HG02798 (cell line): ENCODE measurements at regions not wholly inside any gene's neighbourhood (a gene's known extent, or its start where the extent isn't known, plus 50 kb on each side); places are given as distances from the start of the nearest gene placed in this dataset.

ENCODE experiments used
- ATAC-seq: cut with Tn5 transposase; IDR thresholded peaks from one replicate; pipeline ENCODE4 v1.9.1; 2021; ENCODE audit warnings: mild to moderate bottlenecking; ENCODE audit not compliant: unreplicated experiment, poor library complexity

- ATAC-seq, result no peak
Observed at GRCh38 chr10:3946234-3947229, 161.5 kb upstream of the KLF6 start.

- ATAC-seq, result no peak
Observed at GRCh38 chr10:3945026-3945425, 160.0 kb upstream of the KLF6 start.

DNA sequence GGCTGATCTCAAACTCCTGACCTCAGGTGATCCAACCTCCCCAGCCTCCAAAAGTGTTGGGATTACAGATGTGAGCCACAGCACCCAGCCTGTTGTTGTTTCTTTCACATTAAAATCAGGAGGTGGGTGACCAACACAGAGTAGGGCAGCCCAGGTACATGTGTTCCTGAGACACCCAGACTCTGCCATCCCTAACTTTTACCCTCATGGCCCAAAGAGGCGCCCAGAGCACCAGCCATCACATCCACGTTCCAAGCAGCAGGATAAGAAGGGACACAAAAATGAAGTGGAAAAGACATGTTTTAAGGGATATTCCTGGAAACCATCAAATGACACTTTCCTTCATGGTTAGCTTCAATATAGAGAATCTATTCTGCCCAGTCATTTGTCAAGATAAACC, 159.6 kb upstream of the KLF6 start:
- no peak for ATAC-seq

DNA sequence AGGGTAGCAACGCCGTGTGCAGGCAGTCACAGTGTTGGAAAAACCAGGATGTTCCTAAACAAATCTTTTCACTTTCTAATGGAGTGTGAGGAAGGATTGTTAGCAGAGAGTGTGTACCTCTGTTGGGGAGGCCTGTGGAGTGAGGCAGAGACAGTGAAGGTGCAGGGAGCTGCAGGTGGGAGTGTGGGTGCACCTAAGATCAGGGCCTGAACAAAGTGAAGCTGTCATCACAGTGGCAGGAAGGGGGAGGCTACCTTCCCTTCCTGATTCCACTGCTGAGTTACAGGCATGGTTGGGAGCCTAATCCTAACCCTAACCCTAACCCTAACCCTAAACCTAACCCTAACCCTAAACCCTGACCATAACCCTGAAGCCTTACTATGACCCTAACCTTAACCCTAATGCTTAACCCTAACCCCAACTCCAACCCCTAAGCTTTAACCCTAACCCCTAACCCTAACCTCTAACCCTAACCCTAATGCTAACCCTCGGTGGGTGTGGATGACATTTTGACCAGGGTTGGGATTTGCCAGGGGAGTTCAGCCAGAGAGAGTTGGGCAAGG, 158.8 kb upstream of the KLF6 start:
- ATAC-seq, result no peak

DNA sequence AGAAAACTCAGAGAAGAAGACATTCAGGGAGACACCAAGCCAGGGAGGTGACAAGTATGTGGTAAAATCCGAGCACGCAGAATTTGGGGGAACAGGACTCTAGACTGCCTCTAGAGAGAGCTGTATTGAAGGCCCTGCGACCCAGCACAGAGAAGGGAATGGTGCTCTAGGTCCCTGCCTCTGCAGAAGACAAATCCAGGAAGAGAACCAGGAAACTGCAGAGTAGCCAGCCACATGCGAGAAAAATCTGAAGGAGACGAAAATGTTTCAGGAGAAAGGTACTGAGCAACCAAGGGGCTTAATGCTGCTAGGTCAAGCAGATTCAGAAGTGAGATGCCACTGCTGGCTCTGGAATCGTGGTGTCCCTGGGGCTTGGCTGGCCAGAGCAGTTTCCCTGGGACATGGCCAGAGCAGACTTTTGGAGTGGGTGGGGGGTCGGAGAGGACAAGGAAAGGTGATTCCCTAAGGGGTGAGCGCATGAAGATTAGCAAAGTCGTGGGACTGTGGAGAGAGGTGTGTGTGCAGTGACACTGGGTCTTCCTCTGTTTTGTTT, 158.0 kb upstream of the KLF6 start:
- no peak for ATAC-seq

DNA sequence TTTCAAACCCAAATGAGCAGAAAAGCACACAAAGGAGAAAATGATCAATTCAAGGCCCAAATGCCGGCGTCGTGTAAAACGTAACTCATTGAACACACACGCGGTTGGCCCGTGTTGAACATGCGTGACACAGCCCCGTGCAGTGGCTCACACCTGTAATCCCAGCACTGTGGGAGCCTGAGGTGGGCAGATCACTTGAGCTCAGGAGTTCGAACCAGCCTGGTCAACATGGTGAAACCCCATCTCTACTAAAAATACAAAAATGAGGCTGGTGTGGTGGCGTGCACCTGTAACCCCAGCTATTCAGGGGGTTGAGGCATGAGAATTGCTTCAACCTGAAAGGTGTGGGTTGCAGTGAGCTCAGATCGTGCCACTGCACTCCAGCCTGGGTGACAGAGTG, 156.7 kb upstream of the KLF6 start:
- no peak for ATAC-seq

DNA sequence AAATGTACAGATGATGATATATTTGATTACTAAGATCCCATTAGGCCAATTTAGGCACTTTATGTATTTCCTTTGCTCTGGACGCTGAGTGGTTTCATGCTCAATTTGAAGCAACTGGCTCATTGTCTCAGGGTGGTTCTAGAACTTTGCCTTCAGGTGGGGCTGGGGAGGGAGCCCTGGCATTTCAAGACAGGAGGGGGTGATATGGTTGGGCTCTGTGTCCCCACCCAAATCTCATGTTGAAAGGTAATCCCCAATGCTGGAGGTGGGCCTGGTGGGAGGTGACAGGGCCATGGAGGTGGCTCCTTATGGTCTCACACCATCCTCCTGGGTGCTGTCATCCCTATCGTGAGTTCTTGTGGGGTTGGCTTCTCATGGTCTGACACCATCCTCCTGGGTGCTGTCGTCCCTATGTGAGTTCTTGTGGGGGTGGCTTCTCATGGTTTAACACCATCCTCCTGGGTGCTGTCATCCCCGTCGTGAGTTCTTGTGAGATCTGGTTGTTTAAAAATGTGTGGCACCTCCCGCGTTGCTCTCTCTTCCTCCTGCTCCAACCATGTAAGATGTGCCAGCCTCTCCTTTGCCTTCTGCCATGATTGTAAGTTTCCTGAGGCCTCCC, 151.5 kb upstream of the KLF6 start:
- ATAC-seq, result no peak

- no peak for ATAC-seq
Observed at GRCh38 chr10:3935933-3936359, 150.9 kb upstream of the KLF6 start.

DNA sequence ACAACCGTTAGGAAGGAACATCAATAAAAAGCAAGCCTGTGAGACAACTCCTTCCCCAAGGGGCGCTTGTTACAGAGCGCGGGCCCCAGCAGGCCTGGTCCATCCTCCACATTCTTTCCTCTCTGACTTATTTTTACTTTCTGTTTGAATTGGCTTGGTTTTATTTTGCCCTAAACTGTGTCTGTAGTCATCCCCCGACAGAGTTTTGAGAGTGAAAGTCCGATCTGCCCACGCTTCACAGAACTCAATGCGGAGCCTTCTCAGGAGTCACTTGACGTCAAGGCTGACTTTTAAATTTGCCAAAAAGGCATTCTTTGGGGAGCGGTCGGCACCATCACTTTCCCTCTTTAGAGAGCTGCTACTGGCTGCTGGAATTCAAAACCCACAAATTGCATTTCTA, 150.1 kb upstream of the KLF6 start:
- peak; percentile 98 for ATAC-seq

- no peak for ATAC-seq
Observed at GRCh38 chr10:3933733-3934132, 148.7 kb upstream of the KLF6 start.

DNA sequence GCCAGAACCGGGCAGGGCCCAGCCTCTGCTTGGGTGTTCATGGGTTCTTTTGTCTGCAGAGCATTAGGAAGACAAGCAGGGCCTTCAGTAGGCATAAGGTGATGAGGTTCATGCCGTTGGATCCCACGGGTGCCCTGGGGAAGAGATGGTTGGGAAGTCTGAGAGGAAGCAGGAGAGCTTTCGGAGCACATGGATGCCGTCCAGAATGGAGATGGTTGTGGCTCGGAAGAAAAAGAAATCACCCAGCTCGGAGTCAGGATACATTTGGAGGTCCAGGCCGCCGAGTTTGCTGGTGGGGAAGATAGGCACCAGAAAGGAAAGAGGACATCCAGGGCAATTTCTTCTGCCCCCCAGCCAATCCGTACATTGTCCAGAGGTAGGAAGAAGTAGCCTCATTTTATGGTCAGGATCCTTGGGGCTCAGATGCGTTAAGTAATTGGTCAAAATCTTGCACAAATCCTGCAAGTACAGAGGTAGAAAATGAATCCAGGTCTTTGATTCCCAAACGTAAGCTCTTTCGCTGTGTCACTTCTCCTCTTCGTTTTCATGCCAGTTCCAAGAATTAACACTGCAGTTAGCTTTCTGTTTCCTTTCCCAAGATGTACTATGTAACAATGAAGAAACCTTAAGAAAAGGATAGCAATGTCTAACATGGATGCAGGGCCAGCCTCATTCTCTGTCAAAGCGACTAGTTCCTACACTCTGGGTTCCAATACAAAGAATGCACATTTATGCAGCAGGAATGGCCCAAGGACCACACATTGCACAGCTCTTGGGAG, 147.8 kb upstream of the KLF6 start:
- no peak for ATAC-seq

GRCh38 chr10:3931901-3932300, 146.9 kb upstream of the KLF6 start:
- ATAC-seq, result no peak

GRCh38 chr10:3931224-3931623, 146.2 kb upstream of the KLF6 start:
- ATAC-seq, result no peak

DNA sequence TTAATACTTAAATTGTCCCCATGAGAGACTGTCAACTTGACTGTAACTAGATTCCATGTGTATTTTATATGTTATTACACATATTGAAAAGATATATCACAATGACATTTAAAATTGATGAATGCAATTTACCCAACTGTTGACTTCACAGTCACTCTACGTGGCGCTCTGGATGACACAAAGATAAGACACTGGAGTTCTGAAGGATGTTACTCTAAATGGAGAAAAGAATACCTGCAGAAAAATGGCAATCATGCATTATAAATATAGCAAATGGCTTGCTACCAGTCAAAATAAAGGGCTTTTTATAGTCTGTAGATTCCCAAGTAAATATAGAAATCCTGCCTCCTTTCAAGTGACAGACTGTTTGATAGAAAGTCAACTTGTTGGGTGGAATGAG, 143.6 kb upstream of the KLF6 start:
- no peak for ATAC-seq

DNA sequence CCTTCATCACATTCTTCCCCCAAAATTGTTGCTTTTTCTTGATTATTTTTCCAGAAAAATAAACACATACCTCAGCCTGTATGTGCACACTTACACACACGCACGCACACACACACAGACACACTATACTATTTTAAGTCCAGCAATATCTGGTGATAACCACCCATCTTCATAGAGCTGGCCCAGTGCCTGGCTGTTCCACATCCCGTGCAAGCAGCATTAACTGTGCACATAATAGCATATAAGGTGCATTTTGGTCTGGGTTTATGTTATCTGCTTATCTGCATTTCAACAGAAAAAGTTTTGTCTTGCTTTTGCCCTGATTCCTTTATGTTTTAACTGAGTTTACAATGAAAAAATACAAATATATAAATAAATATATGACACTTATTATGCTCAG, 143.1 kb upstream of the KLF6 start:
- ATAC-seq, result no peak

DNA sequence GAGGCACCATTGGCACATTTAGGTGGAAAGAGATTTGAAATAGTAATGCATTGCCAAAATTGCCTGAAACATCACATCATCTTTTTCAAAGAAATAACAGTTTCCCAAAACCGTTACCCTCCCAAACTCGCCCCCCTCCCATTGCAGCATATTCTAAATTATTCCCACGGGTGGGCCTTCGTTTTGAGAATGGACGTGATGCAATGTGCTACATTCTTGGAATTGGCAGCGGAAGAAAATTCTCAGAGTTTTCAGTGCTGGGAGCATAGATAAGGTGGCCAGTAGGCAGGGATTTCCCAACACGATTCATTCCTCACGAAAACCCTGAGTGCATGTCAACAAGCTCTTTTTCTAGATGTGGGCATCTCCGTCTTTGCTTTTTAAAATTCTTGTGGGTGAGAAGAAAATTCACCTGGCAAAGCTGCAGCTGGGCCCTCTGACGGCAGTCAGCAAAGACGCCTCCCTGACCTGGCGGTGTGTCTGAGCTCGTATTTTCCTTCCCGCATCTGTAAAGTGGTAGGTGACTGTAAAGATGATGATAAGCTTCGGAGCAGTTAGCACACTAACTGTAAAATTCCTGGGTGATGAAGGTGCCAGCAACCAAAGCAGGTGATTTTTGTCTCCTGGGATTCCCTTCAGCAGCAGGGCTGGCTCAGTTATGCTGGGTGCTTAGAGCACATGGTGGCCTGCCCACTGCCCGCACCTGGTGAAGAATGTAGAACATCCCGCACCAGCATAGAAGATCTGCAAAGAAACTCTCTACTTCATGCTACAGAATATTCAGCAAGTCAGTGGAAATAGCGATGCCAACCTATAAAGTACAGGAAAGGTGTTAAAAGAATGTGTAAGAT, 141.9 kb upstream of the KLF6 start:
- no peak for ATAC-seq

GRCh38 chr10:3926258-3926657, 141.2 kb upstream of the KLF6 start:
- ATAC-seq, result no peak

GRCh38 chr10:3925184-3925583, 140.2 kb upstream of the KLF6 start:
- ATAC-seq, result no peak

GRCh38 chr10:3924344-3924743, 139.3 kb upstream of the KLF6 start:
- no peak for ATAC-seq
